Tongue (tissue), 1 donor: ENCODE measurements at regions not wholly inside any gene's neighbourhood (a gene's known extent, or its start where the extent isn't known, plus 50 kb on each side); places are given as distances from the start of the nearest gene placed in this dataset.

Experiments
- DNase-seq: peaks from one replicate; pipeline ENCODE4 v3.0.0-alpha.2; 2015

DNA sequence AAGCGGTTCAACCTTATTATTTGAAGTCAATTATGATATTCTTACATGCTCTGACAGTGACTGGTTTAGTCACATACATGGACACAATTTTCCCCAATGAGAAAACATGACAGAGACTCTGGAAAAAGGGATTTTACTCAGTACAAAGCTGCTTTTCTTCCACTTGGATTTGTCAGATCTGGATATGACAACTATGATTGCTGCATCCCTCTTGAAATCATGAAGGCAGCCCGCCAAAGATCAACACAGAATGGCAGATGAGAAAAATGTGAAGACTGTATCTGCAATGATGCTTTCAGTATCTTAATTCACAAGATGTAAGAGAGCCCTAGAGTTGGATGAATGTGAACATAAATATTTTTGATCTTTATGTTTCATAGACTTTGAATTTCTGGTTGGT lies 439.6 kb downstream of the CDH8 start:
- no peak for DNase-seq

DNA sequence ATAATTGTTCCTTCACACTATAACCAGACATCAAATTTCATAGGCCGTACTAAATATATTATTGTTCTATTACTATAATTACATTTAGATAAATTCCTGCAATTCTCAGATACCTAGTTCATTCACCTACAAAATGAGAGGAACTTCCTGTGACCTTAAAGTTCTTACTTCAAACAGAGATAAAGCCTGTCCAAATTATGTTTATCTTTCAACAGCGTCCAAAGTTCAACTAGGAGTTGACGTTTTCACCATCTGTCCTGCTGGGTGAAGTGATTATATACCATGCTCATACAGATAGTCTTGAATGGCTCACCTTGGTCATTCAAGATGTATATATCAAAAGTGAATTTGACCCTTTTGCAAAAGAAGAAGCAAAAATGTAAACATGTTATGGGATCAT lies 440.6 kb downstream of the CDH8 start:
- no peak for DNase-seq

GRCh38 chr16:61590577-61590976 lies 445.7 kb downstream of the CDH8 start:
- no peak for DNase-seq

GRCh38 chr16:61587526-61587925 lies 448.7 kb downstream of the CDH8 start:
- no peak for DNase-seq

GRCh38 chr16:61581417-61582046 lies 454.7 kb downstream of the CDH8 start:
- DNase-seq = no peak

DNA sequence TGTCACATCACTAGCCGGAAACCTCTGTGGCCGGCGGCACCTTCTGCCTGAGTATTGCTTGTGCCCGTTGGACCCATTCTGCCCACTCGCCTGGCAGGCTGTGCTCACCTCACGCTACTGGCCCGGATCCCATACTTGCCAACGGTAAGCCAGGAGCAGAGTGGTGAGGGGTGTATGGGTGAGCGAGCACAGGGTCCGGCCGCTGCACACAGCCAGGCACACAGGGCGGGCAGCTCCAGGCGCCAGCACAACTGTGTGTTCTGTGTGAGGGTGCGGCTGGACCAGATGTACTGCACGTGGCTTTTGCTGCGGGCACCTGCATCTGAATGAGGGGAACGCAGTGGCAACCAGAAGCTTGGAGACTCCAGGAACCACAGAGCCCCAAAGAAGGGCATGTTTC lies 455.7 kb downstream of the CDH8 start:
- no peak for DNase-seq

DNA sequence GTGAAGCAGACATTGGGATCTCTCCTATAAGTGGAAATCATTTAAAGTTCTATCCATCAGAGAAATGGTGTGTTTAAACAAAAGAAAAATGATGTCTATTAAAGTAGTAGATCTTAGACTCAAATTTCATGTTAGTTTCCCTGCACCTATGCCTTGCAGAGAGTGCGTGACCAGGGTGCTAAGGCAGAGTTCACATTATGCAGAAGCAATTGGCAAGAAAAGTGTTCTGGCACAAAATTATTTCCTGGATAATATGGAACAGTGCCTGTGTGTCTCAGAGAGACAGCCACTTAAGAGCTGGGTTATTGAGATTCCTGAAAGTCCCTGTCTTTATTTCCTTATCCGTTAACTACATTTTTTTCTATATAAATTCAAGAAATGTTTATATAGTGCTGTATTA lies 457.0 kb downstream of the CDH8 start:
- peak; percentile 5 for DNase-seq

DNA sequence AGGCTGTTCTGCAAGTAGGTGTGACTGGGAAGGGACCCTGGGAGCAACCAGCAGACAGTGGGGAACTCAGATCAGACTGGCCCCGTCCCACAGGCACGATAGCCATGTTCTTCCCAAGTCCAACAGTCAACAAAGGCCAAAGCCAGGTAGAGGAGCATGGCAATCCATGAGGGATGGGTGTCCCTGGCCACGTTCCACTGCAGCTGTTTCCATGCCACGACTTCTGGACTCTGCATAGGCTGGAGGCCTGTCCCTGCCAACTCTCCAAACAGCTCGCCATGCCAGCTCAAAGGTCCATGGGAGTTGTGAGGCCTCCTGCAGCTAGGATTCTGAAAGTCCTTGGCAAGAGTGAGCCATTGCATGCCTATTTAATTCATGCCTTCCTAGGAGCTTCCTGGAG lies 459.8 kb downstream of the CDH8 start:
- DNase-seq = no peak

GRCh38 chr16:61575617-61576016 lies 460.6 kb downstream of the CDH8 start:
- DNase-seq = no peak

GRCh38 chr16:61569028-61569427 lies 467.2 kb downstream of the CDH8 start:
- no peak for DNase-seq

GRCh38 chr16:61564716-61565115 lies 471.5 kb downstream of the CDH8 start:
- DNase-seq = no peak

- no peak for DNase-seq
Observed at GRCh38 chr16:61555718-61556441, 480.4 kb downstream of the CDH8 start.

DNA sequence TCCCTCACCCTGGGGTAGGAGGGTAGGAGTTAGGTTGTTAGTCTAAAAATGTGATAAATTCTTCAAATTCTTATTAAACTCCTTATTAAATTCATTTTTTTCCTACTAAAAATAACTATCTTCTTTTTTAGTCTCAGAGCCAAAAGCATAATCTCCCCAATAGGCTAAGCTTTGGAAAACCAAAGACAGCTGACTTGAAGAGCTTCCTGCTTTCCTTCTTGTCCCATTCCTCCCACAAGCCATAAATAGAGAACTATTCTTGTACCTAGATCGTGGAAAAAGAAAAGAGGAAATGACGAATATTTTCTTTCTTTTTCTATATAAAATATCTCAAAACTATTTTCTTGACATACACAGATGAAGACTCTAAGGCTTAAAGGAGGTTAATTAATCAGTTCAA lies 486.9 kb downstream of the CDH8 start:
- no peak for DNase-seq

DNA sequence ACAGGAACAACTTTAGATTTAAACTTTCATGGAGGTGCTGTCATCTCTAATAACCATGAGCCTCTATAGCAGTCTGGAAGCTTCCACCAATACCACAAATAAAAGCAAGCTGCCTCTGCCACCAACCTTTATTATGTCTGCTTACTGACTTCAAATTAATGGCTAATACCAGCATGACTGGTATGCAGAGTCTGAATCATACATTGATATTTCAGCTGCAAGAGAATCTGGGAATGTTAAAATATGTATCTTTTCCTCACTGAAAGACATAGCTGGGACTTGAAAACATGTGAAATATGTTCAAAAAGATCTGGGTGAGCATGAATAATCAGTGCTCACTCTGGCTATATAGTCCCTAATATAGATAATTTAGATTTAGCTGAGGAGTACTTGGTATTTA lies 488.6 kb downstream of the CDH8 start:
- no peak for DNase-seq

DNA sequence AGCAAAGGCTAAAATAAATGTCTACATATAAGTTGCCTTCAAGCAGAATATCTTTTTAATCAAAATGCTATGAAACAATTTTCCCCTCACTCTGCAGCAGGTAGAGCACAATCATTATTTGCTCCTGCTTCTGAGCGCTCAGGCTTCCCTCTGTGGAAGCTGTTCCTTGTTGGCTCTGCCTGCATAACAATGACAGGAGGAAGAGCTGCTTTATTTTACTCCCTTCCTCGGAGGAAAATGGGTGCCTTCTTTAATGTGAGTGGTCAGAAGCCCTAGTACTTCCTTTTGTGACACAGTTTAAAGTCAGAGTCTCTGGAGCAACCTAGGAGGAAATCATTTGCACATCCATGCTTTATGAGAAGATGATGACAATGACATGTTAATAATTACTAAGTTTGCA lies 492.1 kb downstream of the CDH8 start:
- DNase-seq = no peak

- peak; percentile 46 for DNase-seq
Observed at GRCh38 chr16:61540216-61540615, 496.0 kb downstream of the CDH8 start.

DNA sequence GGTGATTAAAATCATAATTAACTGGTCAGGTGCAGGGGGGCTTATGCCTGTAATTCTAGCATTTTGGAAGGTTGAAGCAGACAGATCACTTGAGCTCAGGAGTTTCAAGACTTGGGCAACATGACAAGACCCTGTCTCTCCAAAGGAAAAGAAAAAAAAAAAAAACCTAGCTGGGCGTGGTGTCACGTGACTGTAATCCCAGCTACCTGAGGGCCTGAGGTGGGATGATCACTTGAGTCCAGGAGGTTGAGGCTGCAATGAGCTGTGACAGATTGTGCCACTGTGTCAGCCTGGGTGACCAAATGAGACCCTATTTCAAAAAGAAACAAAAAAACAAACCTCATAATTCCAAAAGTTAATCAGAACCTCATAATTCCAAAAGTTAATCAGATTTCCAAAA lies 505.5 kb downstream of the CDH8 start:
- DNase-seq = no peak

DNA sequence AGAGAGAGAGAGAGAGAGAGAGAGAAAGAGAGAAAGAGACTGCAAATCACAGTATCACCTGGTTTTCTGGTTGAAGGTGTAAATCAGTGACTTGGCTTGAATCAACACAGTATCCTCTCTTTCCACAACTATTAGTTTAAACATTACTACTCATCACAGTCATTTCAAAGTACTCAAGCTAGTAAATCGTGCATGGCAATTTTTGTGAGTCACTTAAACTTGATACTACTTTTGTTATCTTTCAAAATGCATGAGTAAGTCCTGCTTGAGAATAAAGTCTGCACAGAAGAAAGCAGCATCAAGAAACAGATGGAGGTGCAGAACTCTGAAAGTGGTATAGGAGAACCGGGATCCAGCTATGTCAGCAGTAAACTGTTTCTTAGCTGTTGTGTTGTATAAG lies 535.4 kb downstream of the CDH8 start:
- no peak for DNase-seq

- DNase-seq = no peak
Observed at GRCh38 chr16:61480250-61480649, 556.0 kb downstream of the CDH8 start.

DNA sequence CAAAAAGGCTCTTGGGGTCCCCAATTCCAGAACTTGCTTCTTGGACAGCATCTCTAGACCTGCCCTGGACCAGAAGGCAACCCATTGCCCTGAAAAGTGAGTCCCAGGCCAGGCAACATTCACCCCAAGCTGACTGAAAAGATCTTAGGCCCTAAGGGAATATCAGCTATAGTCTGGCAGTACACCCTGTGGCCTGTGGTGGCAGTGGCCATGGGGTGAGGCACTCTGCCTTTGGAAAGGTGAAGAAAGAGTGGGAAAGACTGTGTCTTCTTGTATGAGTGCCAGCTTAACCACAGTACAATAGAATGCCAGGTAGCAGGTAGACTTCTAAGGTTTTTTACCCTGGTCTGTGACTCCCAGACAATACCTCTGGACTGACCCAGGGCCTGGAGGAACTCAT lies 564.5 kb downstream of the CDH8 start:
- DNase-seq = no peak

GRCh38 chr16:61471023-61471422 lies 565.2 kb downstream of the CDH8 start:
- no peak for DNase-seq

DNA sequence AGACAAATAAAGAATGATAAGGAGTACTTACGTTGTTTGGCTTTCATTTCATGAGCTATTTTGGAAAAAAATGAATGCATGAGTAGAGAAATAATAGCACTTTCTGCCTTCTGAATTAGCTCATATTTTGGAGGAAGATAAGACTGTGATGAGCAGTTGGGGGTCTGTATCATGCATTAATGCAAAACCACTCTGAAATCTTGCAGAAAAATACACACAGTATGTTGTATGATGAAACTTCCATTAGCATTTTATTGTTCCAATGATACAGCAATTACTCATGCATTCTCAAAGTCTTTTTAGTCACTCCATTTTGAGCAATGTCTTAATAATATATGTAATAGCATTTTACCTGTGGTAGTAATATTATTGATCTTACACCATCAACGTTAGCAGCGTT lies 571.0 kb downstream of the CDH8 start:
- DNase-seq = no peak

DNA sequence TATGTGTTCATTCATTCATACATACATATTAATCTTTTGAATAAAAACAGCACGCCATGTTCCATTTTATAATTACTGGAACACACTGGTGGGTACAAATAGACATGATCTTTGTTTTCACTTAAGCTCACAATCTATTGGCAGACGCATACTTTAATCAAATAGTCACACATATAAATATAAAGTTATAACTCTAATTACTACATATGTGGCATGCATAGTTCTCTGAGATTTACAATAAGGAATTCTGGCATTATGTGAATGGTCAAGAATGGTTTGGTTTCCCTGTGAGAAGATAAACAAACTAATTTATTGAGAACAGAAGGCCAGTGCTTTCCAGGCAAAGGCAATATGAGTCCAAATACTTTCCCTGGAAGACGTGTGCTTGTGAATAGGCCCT lies 576.2 kb downstream of the CDH8 start:
- DNase-seq = peak; percentile 1

- DNase-seq = no peak
Observed at GRCh38 chr16:61435346-61435745, 600.9 kb downstream of the CDH8 start.
